GM12878 (cell line): ENCODE measurements at regions not wholly inside any gene's neighbourhood (a gene's known extent, or its start where the extent isn't known, plus 50 kb on each side); places are given as distances from the start of the nearest gene placed in this dataset.

Source experiments
- BCL11A ChIP-seq: IDR thresholded peaks from 2 replicates; pipeline ENCODE4 v1.6.1; 2011; ENCODE audit warnings: low read depth, low read length
- CTCF ChIP-seq, 3 experiments: IDR thresholded peaks in 2 of 3; conservative IDR thresholded peaks in 1 of 3; 2 replicates each; pipeline ENCODE4 v1.5.1; 2011; ENCODE audit warnings: low read depth in 3 of 3, low read length in 3 of 3, mild to moderate bottlenecking in 3 of 3, control low read depth in 2 of 3, moderate library complexity in 2 of 3, inconsistent platforms in 1 of 3, mixed read lengths in 1 of 3; ENCODE audit not compliant: control insufficient read depth in 2 of 3, insufficient read depth in 1 of 3; ENCODE audit errors: extremely low read depth in 1 of 3
- ESRRA ChIP-seq: IDR thresholded peaks from 2 replicates; pipeline ENCODE4 v1.6.1; 2012; ENCODE audit warnings: mild to moderate bottlenecking, low read length, improper control_type of control experiment
- ETV6 ChIP-seq, 2 experiments: fragments of 450-650 bp in 1 of 2; IDR thresholded peaks in 1 of 2; conservative IDR thresholded peaks in 1 of 2; 2 replicates each; pipeline ENCODE4 v1.6.1; 2014; ENCODE audit warnings: antibody characterized with exemption in 1 of 2, borderline replicate concordance in 1 of 2, low read depth in 1 of 2, mild to moderate bottlenecking in 1 of 2, moderate library complexity in 1 of 2
- EZH2 ChIP-seq: IDR thresholded peaks from 2 replicates; pipeline ENCODE4 v1.6.1; 2012; ENCODE audit warnings: low read depth, mild to moderate bottlenecking, control low read depth, inconsistent platforms, low read length, borderline replicate concordance; ENCODE audit not compliant: control insufficient read depth
- IKZF1 ChIP-seq: fragments of 450-650 bp; conservative IDR thresholded peaks from 2 replicates; pipeline ENCODE4 v1.6.1; 2017; ENCODE audit warnings: antibody characterized with exemption, mild to moderate bottlenecking
- POLR2A ChIP-seq: IDR thresholded peaks from 2 replicates; pipeline ENCODE4 v1.6.1; 2011; ENCODE audit warnings: low read depth, mild to moderate bottlenecking, low read length
- ZNF274 ChIP-seq: IDR thresholded peaks from one replicate; pipeline ENCODE4 v1.8.0; 2011; ENCODE audit not compliant: insufficient read length, insufficient read depth

GRCh38 chr6:167572841-167573271 is 248.0 kb downstream of the TTLL2 start:
- TF ChIP-seq EZH2 (no peak), ETV6 (conservative IDR thresholded peaks at IDR 0.05 in 1 of 2, IDR thresholded peaks at IDR 0.05 in 1 of 2; ENCODE audit: borderline replicate concordance in 1 of 2, low read depth in 1 of 2) (no peak), BCL11A (no peak), IKZF1 (no peak), ESRRA (no peak), CTCF (IDR thresholded peaks at IDR 0.05 in 2 of 3, conservative IDR thresholded peaks at IDR 0.05 in 1 of 3; ENCODE audit: control insufficient read depth in 2 of 3, extremely low read depth in 1 of 3, insufficient read depth in 1 of 3, low read depth in 3 of 3, low read length in 3 of 3) (no peak), POLR2A (no peak), ZNF274 (no peak)
